AG04449 (cell line): ENCODE measurements at regions not wholly inside any gene's neighbourhood (a gene's known extent, or its start where the extent isn't known, plus 50 kb on each side); places are given as distances from the start of the nearest gene placed in this dataset.

Source experiments
- CTCF ChIA-PET: fragments of 350-600 bp; formaldehyde crosslinking; extraction: SDS; loops from one replicate; lab custom pipeline; 2021; ENCODE audit warnings: antibody characterized with exemption; lab: Yijun Ruan, JAX
- POLR2A ChIA-PET: fragments of 400-600, 350-600 bp; formaldehyde crosslinking; extraction: SDS; loops from one replicate; lab custom pipeline; 2020; ENCODE audit warnings: antibody characterized with exemption, inconsistent platforms; lab: Yijun Ruan, JAX
- DNase-seq: peaks from one replicate; pipeline ENCODE4 v3.0.0-alpha.2; 2010; ENCODE audit warnings: low read depth, low spot score
- H3K4me3 ChIP-seq: 2 replicates; pipeline ENCODE4 v1.5.1; 2011; ENCODE audit warnings: low read depth, mild to moderate bottlenecking, control low read depth, low read length
- TF ChIP-seq, protein P1 (sequence below): IDR thresholded peaks from one replicate; pipeline ENCODE4 v1.5.1; 2011; ENCODE audit warnings: mild to moderate bottlenecking, moderate library complexity, low read length, control low read depth, inconsistent platforms; ENCODE audit not compliant: insufficient read depth; ENCODE audit errors: missing control alignments

DNA sequence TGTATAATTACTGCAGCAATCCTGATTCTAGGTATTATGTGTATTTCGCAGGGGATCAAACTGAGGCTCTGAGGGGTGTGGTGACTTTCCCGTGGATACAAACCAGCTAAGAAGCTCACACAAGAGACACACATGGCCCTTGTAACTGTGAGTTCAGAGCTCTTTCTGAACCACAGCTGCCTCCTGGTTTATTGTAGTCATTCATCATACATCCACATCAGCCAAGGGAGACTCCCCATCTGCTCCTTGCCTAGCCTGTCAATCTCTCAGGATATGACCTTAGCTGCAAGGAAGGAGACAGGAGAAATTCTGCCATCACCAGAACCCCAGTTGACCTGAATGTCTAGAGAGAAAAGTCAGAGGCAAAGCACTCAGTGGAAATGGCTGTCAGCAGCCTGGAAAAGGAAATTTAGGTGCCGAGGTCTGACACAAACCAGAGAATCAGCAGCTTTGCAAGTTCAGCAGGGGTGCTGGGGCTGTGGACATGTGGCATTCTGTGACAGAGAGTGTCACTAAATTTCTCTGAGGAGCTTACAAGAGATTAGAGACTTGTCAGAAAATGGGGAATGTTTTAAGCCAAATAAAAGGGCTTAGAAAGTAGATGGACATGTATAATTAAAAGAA, 209.5 kb downstream of the AASDHPPT start:
- no peak overlapping the region for H3K4me3 ChIP-seq
- ChIA-PET CTCF (interaction anchor here (0.9 to 2.2 kb wide), 5 partner anchors 9 to 84 kb away, joined by 3 to 6 read pairs (median 3); no protein-coding TSS in a partner anchor), POLR2A (no interaction called here)
- TF ChIP-seq, protein P1, sequence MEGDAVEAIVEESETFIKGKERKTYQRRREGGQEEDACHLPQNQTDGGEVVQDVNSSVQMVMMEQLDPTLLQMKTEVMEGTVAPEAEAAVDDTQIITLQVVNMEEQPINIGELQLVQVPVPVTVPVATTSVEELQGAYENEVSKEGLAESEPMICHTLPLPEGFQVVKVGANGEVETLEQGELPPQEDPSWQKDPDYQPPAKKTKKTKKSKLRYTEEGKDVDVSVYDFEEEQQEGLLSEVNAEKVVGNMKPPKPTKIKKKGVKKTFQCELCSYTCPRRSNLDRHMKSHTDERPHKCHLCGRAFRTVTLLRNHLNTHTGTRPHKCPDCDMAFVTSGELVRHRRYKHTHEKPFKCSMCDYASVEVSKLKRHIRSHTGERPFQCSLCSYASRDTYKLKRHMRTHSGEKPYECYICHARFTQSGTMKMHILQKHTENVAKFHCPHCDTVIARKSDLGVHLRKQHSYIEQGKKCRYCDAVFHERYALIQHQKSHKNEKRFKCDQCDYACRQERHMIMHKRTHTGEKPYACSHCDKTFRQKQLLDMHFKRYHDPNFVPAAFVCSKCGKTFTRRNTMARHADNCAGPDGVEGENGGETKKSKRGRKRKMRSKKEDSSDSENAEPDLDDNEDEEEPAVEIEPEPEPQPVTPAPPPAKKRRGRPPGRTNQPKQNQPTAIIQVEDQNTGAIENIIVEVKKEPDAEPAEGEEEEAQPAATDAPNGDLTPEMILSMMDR: no peak
- DNase-seq: no peak

DNA sequence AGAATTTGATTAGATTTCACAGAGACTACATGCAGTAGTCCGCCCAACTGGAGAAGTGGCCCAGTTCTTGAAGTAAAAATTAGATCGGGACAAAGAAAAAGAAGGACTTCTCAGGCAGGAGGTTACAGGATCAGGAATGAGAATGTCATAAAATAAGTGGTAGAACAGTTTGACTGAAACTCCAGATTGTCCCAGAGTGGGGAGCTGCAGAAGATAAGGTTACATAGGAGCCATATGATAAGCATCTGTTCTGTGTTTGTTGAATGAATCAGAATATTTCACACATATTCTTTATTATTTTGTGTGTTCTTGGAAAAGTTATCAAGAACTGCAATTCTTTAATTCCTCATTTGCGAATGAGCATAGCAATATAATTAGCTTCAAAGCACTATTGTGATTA, 210.6 kb downstream of the AASDHPPT start:
- TF ChIP-seq, protein P1: no peak
- ChIA-PET CTCF (interaction anchor here (0.9 to 1.3 kb wide), 2 partner anchors 11 to 132 kb away, joined by 3 read pairs; no protein-coding TSS in a partner anchor), POLR2A (no interaction called here)
- no peak for DNase-seq
- no peak overlapping the region for H3K4me3 ChIP-seq

- no peak overlapping the region for H3K4me3 ChIP-seq
- TF ChIP-seq, protein P1: no peak
- CTCF ChIA-PET: interaction anchor here (1.3 kb wide), 1 partner anchor 133 kb away, joined by 3 read pairs; no protein-coding TSS in a partner anchor
- no peak for DNase-seq
- POLR2A ChIA-PET: interaction anchor here (0.6 kb wide), 1 partner anchor 414 kb away, joined by 3 read pairs; no protein-coding TSS in a partner anchor
Observed at GRCh38 chr11:106288822-106289387, 211.4 kb downstream of the AASDHPPT start.

DNA sequence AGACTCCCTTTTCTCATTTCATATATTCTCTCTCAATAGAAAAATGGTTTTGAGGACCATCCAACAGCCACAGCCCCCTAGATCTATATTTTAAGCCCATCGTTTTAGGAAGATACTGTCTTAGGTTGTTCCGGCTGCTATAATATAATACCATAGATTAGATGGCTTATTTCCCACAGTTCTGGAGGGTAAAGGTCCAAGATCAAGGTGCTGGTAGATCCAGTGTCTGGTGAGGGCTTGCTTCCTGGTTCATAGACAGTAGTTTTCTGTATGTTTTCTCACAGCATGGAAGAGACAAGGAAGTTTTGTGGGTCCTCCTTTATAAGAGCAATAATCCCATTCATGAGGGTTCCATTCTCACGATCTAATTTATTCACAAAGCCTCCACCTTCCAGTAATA, 215.1 kb downstream of the AASDHPPT start:
- CTCF ChIA-PET: no interaction called here
- DNase-seq: no peak
- TF ChIP-seq, protein P1: no peak
- no peak overlapping the region for H3K4me3 ChIP-seq
- POLR2A ChIA-PET: no interaction called here

- ChIA-PET CTCF (interaction anchor here (1.2 kb wide), 1 partner anchor 9 kb away, joined by 4 read pairs; no protein-coding TSS in a partner anchor), POLR2A (no interaction called here)
- DNase-seq: no peak
- H3K4me3 ChIP-seq: no peak overlapping the region
- TF ChIP-seq, protein P1: no peak
Observed at GRCh38 chr11:106295974-106296373, 218.5 kb downstream of the AASDHPPT start.

- ChIA-PET POLR2A (no interaction called here), CTCF (interaction anchor here (0.8 to 2.5 kb wide), 3 partner anchors 16 to 184 kb away, joined by 3 to 11 read pairs (median 3); no protein-coding TSS in a partner anchor)
- DNase-seq: no peak
- TF ChIP-seq, protein P1: no peak
- no peak overlapping the region for H3K4me3 ChIP-seq
Observed at GRCh38 chr11:106302416-106302815, 225.0 kb downstream of the AASDHPPT start.
